ENCODE measurements at regions not wholly inside any gene's neighbourhood (a gene's known extent, or its start where the extent isn't known, plus 50 kb on each side); places are given as distances from the start of the nearest gene placed in this dataset.

DNA sequence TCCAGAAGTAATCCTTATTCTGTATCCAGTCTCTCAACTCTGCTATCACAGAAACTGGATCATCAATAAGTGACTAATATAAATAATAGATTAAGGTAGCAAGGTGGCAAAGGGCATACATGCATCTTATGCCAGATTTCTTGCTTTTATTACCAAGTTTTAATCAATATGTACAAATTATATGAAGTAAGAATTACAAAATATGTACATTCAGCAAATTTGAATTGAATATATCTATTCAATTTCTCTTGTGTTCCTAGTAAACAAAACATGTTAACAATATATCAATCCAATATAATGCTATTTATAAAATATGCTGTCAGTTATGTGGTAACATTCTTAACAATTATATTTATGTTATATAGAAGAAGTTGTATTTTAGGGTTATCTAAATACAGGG lies 488.7 kb upstream of the COX7C start:
- H3K9me3 ChIP-seq (ENCODE audit: control insufficient read depth in 2 of 2, low read length in 2 of 2) = no peaks in the 10 kb centered on the region
- H3K27ac ChIP-seq (ENCODE audit: low read depth in 2 of 2, low read length in 2 of 2) = no peak overlapping the region
- H3K27me3 ChIP-seq (ENCODE audit: control insufficient read depth in 2 of 2, insufficient read depth in 2 of 2, low read length in 2 of 2) = no peaks in the 10 kb centered on the region
- no peaks in the 10 kb centered on the region for H3K36me3 ChIP-seq (ENCODE audit: control insufficient read depth in 2 of 2, insufficient read depth in 2 of 2, low read length in 2 of 2)
- H3K4me3 ChIP-seq (ENCODE audit: low read length in 2 of 2) = no peak overlapping the region
- no peak overlapping the region for H3K9ac ChIP-seq (ENCODE audit: low read depth in 1 of 2, low read length in 2 of 2)
- no peaks in the 10 kb centered on the region for H3K4me1 ChIP-seq (ENCODE audit: control insufficient read depth in 2 of 2, insufficient read depth in 2 of 2, low read length in 2 of 2)

DNA sequence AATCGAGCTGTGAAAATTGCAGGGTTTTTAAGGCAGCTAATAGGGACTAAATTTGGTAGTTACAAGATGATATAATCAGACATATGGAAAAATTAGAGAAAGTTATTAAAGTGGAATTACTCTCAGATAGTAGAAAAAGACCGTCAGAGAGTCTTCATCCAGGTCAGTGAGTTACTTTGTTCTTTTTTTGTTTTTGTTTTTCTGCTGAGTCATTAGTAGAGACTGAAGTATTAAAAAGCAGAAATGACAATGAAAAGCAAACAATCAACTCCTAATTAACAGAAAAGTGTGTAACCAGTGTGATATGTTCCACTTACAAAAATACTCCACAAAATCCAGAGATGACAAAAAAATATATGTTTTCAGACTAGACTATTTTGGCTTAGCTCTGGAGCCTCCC lies 480.4 kb upstream of the COX7C start:
- no peaks in the 10 kb centered on the region for H3K4me1 ChIP-seq (ENCODE audit: control insufficient read depth in 2 of 2, insufficient read depth in 2 of 2, low read length in 2 of 2)

DNA sequence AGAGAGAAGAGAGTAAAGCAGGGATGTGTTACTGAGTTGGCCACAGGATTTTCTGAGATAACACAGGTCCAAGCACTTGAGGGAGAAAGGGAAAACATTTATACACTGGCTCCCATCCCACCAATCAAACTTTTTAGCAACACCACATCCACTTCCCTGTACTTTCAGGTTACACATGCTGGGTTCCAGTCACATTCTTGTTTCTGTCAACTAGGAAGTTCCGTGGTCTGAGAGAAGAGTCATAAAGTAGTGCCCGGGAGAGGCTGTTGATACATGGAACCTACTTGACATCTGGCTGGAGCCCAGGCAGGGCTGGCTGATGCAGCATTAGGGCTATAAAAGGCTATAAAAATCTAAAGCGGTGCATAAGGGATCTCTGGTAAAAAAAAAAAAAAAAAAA lies 473.9 kb upstream of the COX7C start:
- no peaks in the 10 kb centered on the region for H3K9me3 ChIP-seq (ENCODE audit: control insufficient read depth in 2 of 2, low read length in 2 of 2)
- H3K27me3 ChIP-seq (ENCODE audit: control insufficient read depth in 2 of 2, insufficient read depth in 2 of 2, low read length in 2 of 2) = no peaks in the 10 kb centered on the region
- no peaks in the 10 kb centered on the region for H3K36me3 ChIP-seq (ENCODE audit: control insufficient read depth in 2 of 2, insufficient read depth in 2 of 2, low read length in 2 of 2)
- H3K4me1 ChIP-seq (ENCODE audit: control insufficient read depth in 2 of 2, insufficient read depth in 2 of 2, low read length in 2 of 2) = no peaks in the 10 kb centered on the region
- no peak overlapping the region for H3K27ac ChIP-seq (ENCODE audit: low read depth in 2 of 2, low read length in 2 of 2)
- H3K9ac ChIP-seq (ENCODE audit: low read depth in 1 of 2, low read length in 2 of 2) = no peak overlapping the region
- no peak overlapping the region for H3K4me3 ChIP-seq (ENCODE audit: low read length in 2 of 2)

More for the DNA sequence above, 480.4 kb upstream of the COX7C start:
- Histone ChIP-seq H3K36me3 (ENCODE audit: control insufficient read depth in 2 of 2, insufficient read depth in 2 of 2, low read length in 2 of 2) (no peaks in the 10 kb centered on the region), H3K9me3 (ENCODE audit: control insufficient read depth in 2 of 2, low read length in 2 of 2) (no peaks in the 10 kb centered on the region), H3K27ac (ENCODE audit: low read depth in 2 of 2, low read length in 2 of 2) (no peak overlapping the region), H3K27me3 (ENCODE audit: control insufficient read depth in 2 of 2, insufficient read depth in 2 of 2, low read length in 2 of 2) (no peaks in the 10 kb centered on the region), H3K4me3 (ENCODE audit: low read length in 2 of 2) (no peak overlapping the region), H3K9ac (ENCODE audit: low read depth in 1 of 2, low read length in 2 of 2) (no peak overlapping the region)

DNA sequence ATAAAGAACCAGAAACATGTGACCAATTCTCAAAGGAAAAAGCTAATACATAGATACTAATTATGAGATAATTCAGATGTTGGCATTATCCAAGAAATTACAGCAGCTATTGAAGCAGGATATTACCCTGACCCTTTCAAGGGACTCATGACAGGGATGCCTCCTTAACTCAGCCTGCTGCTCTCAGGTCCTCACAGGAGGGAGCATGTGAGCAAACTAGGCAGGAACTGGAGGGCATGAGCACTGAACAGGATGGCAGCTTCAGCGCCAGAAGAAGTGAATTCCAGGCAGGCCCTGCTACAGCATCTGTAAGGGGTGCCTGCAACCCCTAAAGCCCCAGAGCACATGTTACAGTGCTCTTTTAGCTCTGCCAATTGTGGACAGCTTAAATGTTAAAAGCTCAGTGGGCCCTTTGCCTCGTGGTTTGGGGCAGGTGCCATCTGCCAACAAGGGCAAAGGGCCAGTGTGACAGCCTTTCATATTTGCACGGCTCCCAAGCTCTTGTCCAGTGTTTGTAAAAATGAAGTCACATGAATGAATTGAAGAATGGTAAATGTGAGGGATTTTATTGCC lies 464.7 kb upstream of the COX7C start:
- no peaks in the 10 kb centered on the region for H3K36me3 ChIP-seq (ENCODE audit: control insufficient read depth in 2 of 2, insufficient read depth in 2 of 2, low read length in 2 of 2)
- no peak overlapping the region for H3K9ac ChIP-seq (ENCODE audit: low read depth in 1 of 2, low read length in 2 of 2)
- no peak overlapping the region for H3K4me3 ChIP-seq (ENCODE audit: low read length in 2 of 2)
- H3K27me3 ChIP-seq (ENCODE audit: control insufficient read depth in 2 of 2, insufficient read depth in 2 of 2, low read length in 2 of 2) = no peaks in the 10 kb centered on the region
- H3K27ac ChIP-seq (ENCODE audit: low read depth in 2 of 2, low read length in 2 of 2) = no peak overlapping the region
- H3K9me3 ChIP-seq (ENCODE audit: control insufficient read depth in 2 of 2, low read length in 2 of 2) = no peaks in the 10 kb centered on the region
- H3K4me1 ChIP-seq (ENCODE audit: control insufficient read depth in 2 of 2, insufficient read depth in 2 of 2, low read length in 2 of 2) = no peaks in the 10 kb centered on the region

DNA sequence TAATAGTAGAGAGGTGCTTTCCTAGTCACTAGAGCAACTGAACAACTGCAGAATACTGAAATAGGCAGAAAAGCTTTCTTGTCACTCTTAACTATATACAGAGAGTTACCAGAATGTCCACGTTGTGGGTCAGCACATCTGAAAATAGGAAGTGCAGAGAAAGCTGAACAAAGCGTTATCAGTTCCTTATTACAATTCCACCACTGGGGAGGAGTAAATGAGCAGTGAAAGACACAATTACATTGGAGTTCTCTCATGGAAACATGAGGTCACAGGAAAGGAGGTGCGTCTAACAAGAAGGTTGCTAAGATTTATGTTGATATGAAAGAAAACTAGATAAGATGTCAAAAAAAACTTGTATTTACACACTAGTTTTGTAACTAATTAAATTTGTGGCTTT lies 461.9 kb upstream of the COX7C start:
- Histone ChIP-seq H3K4me1 (ENCODE audit: control insufficient read depth in 2 of 2, insufficient read depth in 2 of 2, low read length in 2 of 2) (no peaks in the 10 kb centered on the region), H3K36me3 (ENCODE audit: control insufficient read depth in 2 of 2, insufficient read depth in 2 of 2, low read length in 2 of 2) (no peaks in the 10 kb centered on the region), H3K9me3 (ENCODE audit: control insufficient read depth in 2 of 2, low read length in 2 of 2) (no peaks in the 10 kb centered on the region), H3K4me3 (ENCODE audit: low read length in 2 of 2) (no peak overlapping the region), H3K27ac (ENCODE audit: low read depth in 2 of 2, low read length in 2 of 2) (no peak overlapping the region), H3K9ac (ENCODE audit: low read depth in 1 of 2, low read length in 2 of 2) (no peak overlapping the region), H3K27me3 (ENCODE audit: control insufficient read depth in 2 of 2, insufficient read depth in 2 of 2, low read length in 2 of 2) (no peaks in the 10 kb centered on the region)

DNA sequence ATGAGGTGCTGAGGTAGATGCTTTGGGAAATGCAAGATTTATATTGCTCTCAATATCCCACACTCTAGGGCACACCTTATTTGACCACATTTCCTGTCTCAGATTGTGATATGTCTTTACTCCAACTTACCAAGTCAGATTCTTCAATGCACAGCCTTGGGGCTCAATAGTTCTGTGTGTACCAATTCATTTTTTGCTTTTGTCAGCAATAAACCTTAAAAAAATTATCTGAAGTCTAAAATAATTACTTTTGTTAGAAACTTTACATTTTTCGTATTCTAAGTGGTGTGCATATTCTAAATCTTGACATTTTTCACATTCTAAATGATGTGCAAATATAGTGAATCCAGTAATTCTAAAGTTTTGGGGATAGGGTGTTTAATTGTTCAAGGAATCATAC lies 447.5 kb upstream of the COX7C start:
- no peak overlapping the region for H3K4me3 ChIP-seq (ENCODE audit: low read length in 2 of 2)
- no peaks in the 10 kb centered on the region for H3K27me3 ChIP-seq (ENCODE audit: control insufficient read depth in 2 of 2, insufficient read depth in 2 of 2, low read length in 2 of 2)
- H3K4me1 ChIP-seq (ENCODE audit: control insufficient read depth in 2 of 2, insufficient read depth in 2 of 2, low read length in 2 of 2) = no peaks in the 10 kb centered on the region

DNA sequence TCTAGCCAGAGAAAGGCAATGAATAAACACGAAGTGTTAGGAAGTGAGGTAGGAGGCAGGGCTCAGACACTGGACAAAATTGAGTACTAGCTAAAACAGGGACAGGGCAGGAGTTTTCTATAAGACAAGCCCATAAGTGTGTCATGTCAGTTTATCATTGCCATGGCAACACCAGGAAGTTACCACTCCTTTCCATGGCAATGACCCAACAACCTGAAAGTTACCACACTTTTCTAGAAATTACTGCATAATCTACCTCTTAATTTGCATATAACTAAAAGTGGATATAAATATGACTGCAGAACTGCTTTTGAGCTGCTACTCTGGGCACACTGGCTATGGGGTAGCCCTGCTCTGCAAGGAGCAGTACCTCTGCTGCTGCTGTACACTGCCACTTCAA lies 442.5 kb upstream of the COX7C start:
- Histone ChIP-seq H3K27me3 (ENCODE audit: control insufficient read depth in 2 of 2, insufficient read depth in 2 of 2, low read length in 2 of 2) (no peaks in the 10 kb centered on the region), H3K36me3 (ENCODE audit: control insufficient read depth in 2 of 2, insufficient read depth in 2 of 2, low read length in 2 of 2) (no peaks in the 10 kb centered on the region), H3K9me3 (ENCODE audit: control insufficient read depth in 2 of 2, low read length in 2 of 2) (no peaks in the 10 kb centered on the region), H3K4me3 (ENCODE audit: low read length in 2 of 2) (no peak overlapping the region), H3K27ac (ENCODE audit: low read depth in 2 of 2, low read length in 2 of 2) (no peak overlapping the region), H3K4me1 (ENCODE audit: control insufficient read depth in 2 of 2, insufficient read depth in 2 of 2, low read length in 2 of 2) (no peaks in the 10 kb centered on the region), H3K9ac (ENCODE audit: low read depth in 1 of 2, low read length in 2 of 2) (no peak overlapping the region)

More for the DNA sequence above, 447.5 kb upstream of the COX7C start:
- no peaks in the 10 kb centered on the region for H3K36me3 ChIP-seq (ENCODE audit: control insufficient read depth in 2 of 2, insufficient read depth in 2 of 2, low read length in 2 of 2)
- no peaks in the 10 kb centered on the region for H3K9me3 ChIP-seq (ENCODE audit: control insufficient read depth in 2 of 2, low read length in 2 of 2)
- no peak overlapping the region for H3K27ac ChIP-seq (ENCODE audit: low read depth in 2 of 2, low read length in 2 of 2)
- no peak overlapping the region for H3K9ac ChIP-seq (ENCODE audit: low read depth in 1 of 2, low read length in 2 of 2)

DNA sequence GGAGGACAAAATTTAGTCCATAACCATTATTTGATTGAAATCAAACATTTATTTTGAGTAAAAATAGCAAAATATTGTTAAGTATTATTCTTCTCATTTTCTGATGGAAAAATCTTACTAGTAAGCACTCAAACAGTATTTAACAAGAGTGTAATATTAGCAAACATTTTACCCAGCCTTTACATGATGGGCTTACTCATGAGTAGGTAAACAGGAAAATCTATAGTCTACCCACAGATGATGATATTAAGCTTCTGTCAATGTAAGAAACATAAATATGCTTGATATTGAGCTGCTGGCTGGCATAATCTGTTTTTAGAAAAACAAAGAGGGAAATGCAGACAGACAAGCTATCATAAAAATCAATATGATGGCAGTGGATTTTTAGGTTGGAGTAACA lies 418.5 kb upstream of the COX7C start:
- no peak overlapping the region for H3K4me3 ChIP-seq (ENCODE audit: low read length in 2 of 2)
- H3K9me3 ChIP-seq (ENCODE audit: control insufficient read depth in 2 of 2, low read length in 2 of 2) = no peaks in the 10 kb centered on the region
- H3K4me1 ChIP-seq (ENCODE audit: control insufficient read depth in 2 of 2, insufficient read depth in 2 of 2, low read length in 2 of 2) = no peaks in the 10 kb centered on the region
- H3K36me3 ChIP-seq (ENCODE audit: control insufficient read depth in 2 of 2, insufficient read depth in 2 of 2, low read length in 2 of 2) = no peaks in the 10 kb centered on the region
- H3K27me3 ChIP-seq (ENCODE audit: control insufficient read depth in 2 of 2, insufficient read depth in 2 of 2, low read length in 2 of 2) = no peaks in the 10 kb centered on the region
- no peak overlapping the region for H3K27ac ChIP-seq (ENCODE audit: low read depth in 2 of 2, low read length in 2 of 2)
- no peak overlapping the region for H3K9ac ChIP-seq (ENCODE audit: low read depth in 1 of 2, low read length in 2 of 2)

DNA sequence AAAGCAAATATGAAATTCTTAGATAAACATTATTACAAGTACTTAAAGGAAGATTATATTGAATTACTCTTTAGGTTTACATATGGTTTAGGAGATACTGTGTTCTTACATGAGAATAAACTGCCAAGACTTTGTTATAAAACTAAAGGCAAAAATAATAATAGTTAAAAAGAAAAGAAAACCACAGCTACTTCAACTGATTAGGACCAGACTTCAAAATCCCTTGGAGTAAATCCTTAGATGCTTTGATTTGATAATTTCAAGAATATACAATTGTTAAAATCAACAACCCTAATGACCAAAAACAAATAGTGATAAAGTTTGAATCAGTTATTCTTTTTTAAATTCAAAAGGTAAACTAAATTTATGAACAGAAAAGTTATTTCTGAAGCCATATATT lies 389.6 kb upstream of the COX7C start:
- Histone ChIP-seq H3K4me1 (ENCODE audit: control insufficient read depth in 2 of 2, insufficient read depth in 2 of 2, low read length in 2 of 2) (no peaks in the 10 kb centered on the region), H3K27ac (ENCODE audit: low read depth in 2 of 2, low read length in 2 of 2) (no peak overlapping the region), H3K36me3 (ENCODE audit: control insufficient read depth in 2 of 2, insufficient read depth in 2 of 2, low read length in 2 of 2) (no peaks in the 10 kb centered on the region), H3K4me3 (ENCODE audit: low read length in 2 of 2) (no peak overlapping the region), H3K9me3 (ENCODE audit: control insufficient read depth in 2 of 2, low read length in 2 of 2) (no peaks in the 10 kb centered on the region), H3K9ac (ENCODE audit: low read depth in 1 of 2, low read length in 2 of 2) (no peak overlapping the region), H3K27me3 (ENCODE audit: control insufficient read depth in 2 of 2, insufficient read depth in 2 of 2, low read length in 2 of 2) (no peaks in the 10 kb centered on the region)

DNA sequence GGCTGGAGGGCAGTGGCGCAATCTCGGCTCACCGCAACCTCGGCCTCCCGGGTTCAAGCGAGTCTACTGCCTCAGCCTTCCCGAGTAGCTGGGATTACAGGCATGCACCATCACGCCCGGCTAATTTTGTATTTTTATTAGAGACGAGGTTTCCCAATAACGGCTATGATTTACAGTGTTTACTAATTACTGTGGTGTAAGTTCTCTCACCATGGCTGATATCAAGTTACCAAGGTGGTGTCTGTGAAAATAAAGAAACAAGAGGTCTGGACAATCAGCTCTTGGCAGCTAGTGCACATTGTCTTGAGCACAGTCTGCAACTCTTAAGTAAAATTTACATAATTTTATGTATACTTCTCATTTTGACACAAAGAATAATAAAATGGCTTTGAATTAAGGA lies 385.5 kb upstream of the COX7C start:
- Histone ChIP-seq H3K36me3 (ENCODE audit: control insufficient read depth in 2 of 2, insufficient read depth in 2 of 2, low read length in 2 of 2) (no peaks in the 10 kb centered on the region), H3K9me3 (ENCODE audit: control insufficient read depth in 2 of 2, low read length in 2 of 2) (no peaks in the 10 kb centered on the region), H3K4me1 (ENCODE audit: control insufficient read depth in 2 of 2, insufficient read depth in 2 of 2, low read length in 2 of 2) (no peaks in the 10 kb centered on the region), H3K27ac (ENCODE audit: low read depth in 2 of 2, low read length in 2 of 2) (no peak overlapping the region), H3K4me3 (ENCODE audit: low read length in 2 of 2) (no peak overlapping the region), H3K27me3 (ENCODE audit: control insufficient read depth in 2 of 2, insufficient read depth in 2 of 2, low read length in 2 of 2) (no peaks in the 10 kb centered on the region), H3K9ac (ENCODE audit: low read depth in 1 of 2, low read length in 2 of 2) (no peak overlapping the region)

DNA sequence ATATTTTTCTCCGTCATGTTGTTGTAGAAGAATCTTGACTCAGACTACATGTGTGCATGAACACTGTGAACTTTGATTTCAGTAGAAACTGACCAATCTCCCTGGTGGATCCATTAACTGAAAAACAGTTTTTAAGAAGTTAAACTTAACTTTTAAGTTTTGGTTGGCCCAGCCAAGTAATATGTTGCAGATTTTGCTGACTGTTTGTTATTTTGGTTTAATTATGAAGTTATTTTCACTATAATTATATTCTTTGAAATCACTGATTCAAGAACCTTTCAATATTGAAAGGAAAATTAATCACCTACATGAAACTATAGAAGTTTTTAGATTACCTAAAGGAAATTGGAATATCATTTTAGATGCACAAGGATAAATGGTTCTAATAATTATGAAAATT lies 373.6 kb upstream of the COX7C start:
- Histone ChIP-seq H3K9ac (ENCODE audit: low read depth in 1 of 2, low read length in 2 of 2) (no peak overlapping the region), H3K27me3 (ENCODE audit: control insufficient read depth in 2 of 2, insufficient read depth in 2 of 2, low read length in 2 of 2) (no peaks in the 10 kb centered on the region), H3K36me3 (ENCODE audit: control insufficient read depth in 2 of 2, insufficient read depth in 2 of 2, low read length in 2 of 2) (no peaks in the 10 kb centered on the region), H3K4me3 (ENCODE audit: low read length in 2 of 2) (no peak overlapping the region), H3K27ac (ENCODE audit: low read depth in 2 of 2, low read length in 2 of 2) (no peak overlapping the region), H3K4me1 (ENCODE audit: control insufficient read depth in 2 of 2, insufficient read depth in 2 of 2, low read length in 2 of 2) (no peaks in the 10 kb centered on the region), H3K9me3 (ENCODE audit: control insufficient read depth in 2 of 2, low read length in 2 of 2) (no peaks in the 10 kb centered on the region)
